ENCODE measurements at regions not wholly inside any gene's neighbourhood (a gene's known extent, or its start where the extent isn't known, plus 50 kb on each side); places are given as distances from the start of the nearest gene placed in this dataset.

DNA sequence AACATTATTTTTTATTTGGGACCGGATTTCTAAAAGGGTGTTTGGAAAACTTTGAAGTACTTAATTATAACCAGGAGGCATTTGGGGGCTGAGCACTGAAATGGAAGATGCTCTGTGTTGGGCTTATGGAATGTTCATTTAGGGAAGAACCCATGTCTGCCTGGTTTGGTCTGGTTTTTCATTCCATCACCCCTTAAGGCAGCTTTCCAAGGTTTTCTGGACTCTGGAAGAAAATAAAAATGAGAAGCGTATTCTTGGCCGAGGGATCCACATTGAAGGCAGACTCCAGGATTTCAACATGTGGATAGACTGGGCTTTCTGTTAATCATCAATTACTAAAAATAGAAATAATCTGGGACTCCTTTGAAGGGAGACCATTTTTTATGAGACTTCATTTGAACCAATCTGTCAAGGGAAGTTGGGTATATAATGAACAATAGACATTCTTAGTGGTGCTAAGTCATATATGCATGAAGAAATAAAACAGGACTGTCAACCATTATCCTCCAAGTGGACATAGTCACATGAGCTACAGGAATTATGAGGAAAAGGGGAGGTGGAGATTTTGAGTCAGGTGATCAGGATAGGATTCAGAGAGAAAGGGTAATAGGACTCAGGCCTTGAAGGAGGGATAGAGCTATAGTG is 270.5 kb upstream of the ADAMTS9 start:
- no peak for DNase-seq (ENCODE audit: low read depth)
- Histone ChIP-seq H3K4me3 (ENCODE audit: low read depth, low read length) (no peak overlapping the region), H3K36me3 (ENCODE audit: control insufficient read depth, insufficient read depth, low read length) (no peaks in the 10 kb centered on the region), H3K27me3 (ENCODE audit: control insufficient read depth, insufficient read depth, low read length) (no peaks in the 10 kb centered on the region)
- POLR2A ChIA-PET = no interaction called here
- CTCF ChIA-PET = no interaction called here
- TF ChIP-seq CTCF (IDR thresholded peaks at IDR 0.05; ENCODE audit: insufficient read depth, low read depth, low read length) = no peak

DNA sequence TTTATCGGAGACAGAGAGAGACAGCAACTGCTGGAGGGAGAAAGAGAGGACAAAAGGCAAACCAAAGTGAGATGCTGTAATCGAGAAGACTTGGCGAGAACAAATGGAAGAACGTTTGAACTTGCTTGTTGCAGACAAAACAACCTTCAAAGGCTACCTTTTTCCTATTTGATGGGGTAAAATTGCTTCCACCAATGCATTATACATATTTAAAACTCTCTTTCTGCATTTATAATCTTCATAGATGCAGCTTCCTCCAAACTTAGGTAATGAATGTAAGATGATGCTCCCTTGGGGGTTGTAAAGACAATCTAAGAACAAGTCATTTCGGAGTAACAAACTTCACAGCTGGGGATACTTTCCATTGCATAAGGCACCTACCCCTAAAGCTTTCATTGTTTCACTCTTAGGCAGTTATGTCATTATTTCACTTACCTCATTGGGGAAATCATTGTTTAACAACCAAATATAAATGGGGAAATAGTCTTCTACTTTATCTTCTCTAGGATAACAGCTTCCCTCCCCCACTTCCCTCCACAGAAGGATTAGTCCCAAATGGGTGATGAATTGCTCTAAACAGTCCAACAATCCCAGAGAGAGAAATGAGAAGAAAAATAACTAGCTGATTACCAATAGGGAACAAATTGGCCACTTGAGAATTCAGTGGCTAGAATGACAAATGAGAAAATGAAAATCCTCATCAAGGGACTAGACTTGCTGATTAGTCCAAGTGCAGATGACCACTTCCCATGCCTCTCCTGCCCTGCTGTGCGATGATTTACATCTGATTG is 269.8 kb upstream of the ADAMTS9 start:
- CTCF ChIA-PET = no interaction called here
- POLR2A ChIA-PET = no interaction called here
- no peak for TF ChIP-seq CTCF (IDR thresholded peaks at IDR 0.05; ENCODE audit: insufficient read depth, low read depth, low read length)
- Histone ChIP-seq H3K27me3 (ENCODE audit: control insufficient read depth, insufficient read depth, low read length) (no peaks in the 10 kb centered on the region), H3K36me3 (ENCODE audit: control insufficient read depth, insufficient read depth, low read length) (no peaks in the 10 kb centered on the region), H3K4me3 (ENCODE audit: low read depth, low read length) (no peak overlapping the region)
- no peak for DNase-seq (ENCODE audit: low read depth)

GRCh38 chr3:64956711-64957325 is 269.0 kb upstream of the ADAMTS9 start:
- CTCF ChIA-PET = no interaction called here
- no peak overlapping the region for H3K4me3 ChIP-seq (ENCODE audit: low read depth, low read length)
- TF ChIP-seq CTCF (IDR thresholded peaks at IDR 0.05; ENCODE audit: insufficient read depth, low read depth, low read length) = no peak

DNA sequence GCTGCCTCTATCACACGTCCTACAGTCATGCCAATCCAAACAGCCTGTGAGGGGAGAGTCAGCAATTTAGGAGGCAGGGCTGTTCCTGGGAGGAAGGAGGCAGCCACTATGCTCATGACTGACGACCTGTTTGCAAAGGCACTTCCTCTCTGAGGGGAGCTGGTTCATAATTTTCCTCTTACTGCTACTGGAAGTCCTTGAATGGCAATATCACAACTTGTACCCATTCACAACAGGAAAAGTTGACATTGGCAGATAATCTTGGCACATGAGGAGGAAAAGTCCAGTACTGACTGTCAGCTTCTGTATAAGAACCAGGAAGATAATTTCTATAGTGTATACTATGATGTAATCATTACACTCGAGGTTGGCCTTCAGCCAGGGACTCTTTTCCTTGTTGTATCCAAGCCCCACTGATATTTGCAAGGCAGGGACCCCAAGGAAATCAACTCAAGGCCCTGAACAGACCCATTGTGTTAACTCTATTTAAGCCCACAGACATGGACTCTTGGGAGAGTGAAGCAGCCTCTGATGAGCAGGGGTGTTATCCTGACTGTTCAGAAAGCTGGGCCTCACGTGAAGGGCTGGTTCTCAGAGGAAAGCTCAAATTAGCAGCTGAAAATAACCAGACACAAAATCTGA is 267.3 kb upstream of the ADAMTS9 start:
- POLR2A ChIA-PET = no interaction called here
- no peak for TF ChIP-seq CTCF (IDR thresholded peaks at IDR 0.05; ENCODE audit: insufficient read depth, low read depth, low read length)

More at GRCh38 chr3:64956711-64957325, 269.0 kb upstream of the ADAMTS9 start:
- POLR2A ChIA-PET = no interaction called here
- H3K36me3 ChIP-seq (ENCODE audit: control insufficient read depth, insufficient read depth, low read length) = no peaks in the 10 kb centered on the region
- no peaks in the 10 kb centered on the region for H3K27me3 ChIP-seq (ENCODE audit: control insufficient read depth, insufficient read depth, low read length)
- no peak for DNase-seq (ENCODE audit: low read depth)

More for the DNA sequence above, 267.3 kb upstream of the ADAMTS9 start:
- no peaks in the 10 kb centered on the region for H3K27me3 ChIP-seq (ENCODE audit: control insufficient read depth, insufficient read depth, low read length)
- DNase-seq (ENCODE audit: low read depth) = no peak
- no peaks in the 10 kb centered on the region for H3K36me3 ChIP-seq (ENCODE audit: control insufficient read depth, insufficient read depth, low read length)
- no peak overlapping the region for H3K4me3 ChIP-seq (ENCODE audit: low read depth, low read length)
- CTCF ChIA-PET = no interaction called here

All from BJ (cell line).